ENCODE measurements at regions not wholly inside any gene's neighbourhood (a gene's known extent, or its start where the extent isn't known, plus 50 kb on each side); places are given as distances from the start of the nearest gene placed in this dataset.

GRCh38 chr3:182000447-182000846 lies 288.7 kb downstream of the SOX2 start:
- TF ChIP-seq CTCF (IDR thresholded peaks at IDR 0.05) (no peak), POLR2A (IDR thresholded peaks at IDR 0.05) (no peak)

Data from uterus (tissue), 2 donors.